ENCODE measurements at regions not wholly inside any gene's neighbourhood (a gene's known extent, or its start where the extent isn't known, plus 50 kb on each side); places are given as distances from the start of the nearest gene placed in this dataset.
A peak's percentile ranks its signal among the peaks of the same experiment; 100 is the strongest.

- Mint-ChIP-seq H3K36me3 (ENCODE audit: insufficient read depth in 2 of 2) (no peaks in the 10 kb centered on the region), H3K4me3 (no peak overlapping the region), H3K27me3 (ENCODE audit: low read depth) (peaks cover 10% of the 10 kb centered on the region), H3K4me1 (ENCODE audit: low read depth) (no peaks in the 10 kb centered on the region), H3K27ac (no peak overlapping the region), H3K9me3 (no peaks in the 10 kb centered on the region)
- no peak for DNase-seq
- ATAC-seq (replicated peaks in 1 of 2) = no peak
These were observed 169.4 kb downstream of the OLFM4 start for GRCh38 chr13:53198017-53198416.

GRCh38 chr13:53198736-53199135 is 170.1 kb downstream of the OLFM4 start:
- peaks cover 10% of the 10 kb centered on the region for H3K27me3 Mint-ChIP-seq (ENCODE audit: low read depth)
- no peak for ATAC-seq (replicated peaks in 1 of 2)
- H3K27ac Mint-ChIP-seq = no peak overlapping the region

DNA sequence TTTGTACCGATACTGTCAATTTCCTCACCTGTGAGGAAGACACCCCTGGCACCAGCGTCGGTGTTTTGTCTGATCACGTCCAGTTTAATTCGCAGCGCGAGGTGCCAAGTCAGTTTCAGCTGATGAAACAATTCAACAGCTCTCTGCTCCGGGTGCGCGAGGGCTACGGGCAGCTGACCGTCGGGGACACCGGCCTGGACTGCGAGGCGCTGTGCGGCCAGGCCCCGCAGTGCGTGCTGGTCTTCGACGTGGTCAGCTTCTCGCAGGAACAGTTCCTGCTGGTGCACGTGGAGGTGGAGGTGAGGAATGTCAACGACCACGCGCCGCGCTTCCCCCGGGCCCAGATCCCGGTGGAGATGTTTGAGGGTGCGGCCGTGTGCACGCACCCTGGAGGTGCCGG is 171.5 kb downstream of the OLFM4 start:
- Mint-ChIP-seq H3K36me3 (ENCODE audit: insufficient read depth in 2 of 2) (no peaks in the 10 kb centered on the region), H3K4me3 (no peak overlapping the region), H3K27ac (no peak overlapping the region), H3K9me3 (no peaks in the 10 kb centered on the region), H3K27me3 (ENCODE audit: low read depth) (peaks cover 10% of the 10 kb centered on the region), H3K4me1 (ENCODE audit: low read depth) (no peaks in the 10 kb centered on the region)
- DNase-seq (no peak), ATAC-seq (replicated peaks in 1 of 2) (no peak)

More at GRCh38 chr13:53198736-53199135, 170.1 kb downstream of the OLFM4 start:
- H3K4me3 Mint-ChIP-seq = no peak overlapping the region
- H3K4me1 Mint-ChIP-seq (ENCODE audit: low read depth) = no peaks in the 10 kb centered on the region
- H3K36me3 Mint-ChIP-seq (ENCODE audit: insufficient read depth in 2 of 2) = no peaks in the 10 kb centered on the region
- DNase-seq = no peak
- H3K9me3 Mint-ChIP-seq = no peaks in the 10 kb centered on the region

GRCh38 chr13:53200498-53201453 is 172.2 kb downstream of the OLFM4 start:
- DNase-seq (peak; percentile 7 to 34), ATAC-seq (replicated peaks in 1 of 2) (no peak)
- H3K9me3 Mint-ChIP-seq = no peaks in the 10 kb centered on the region
- H3K27ac Mint-ChIP-seq = no peak overlapping the region
- peaks cover 10% of the 10 kb centered on the region for H3K27me3 Mint-ChIP-seq (ENCODE audit: low read depth)
- H3K36me3 Mint-ChIP-seq (ENCODE audit: insufficient read depth in 2 of 2) = no peaks in the 10 kb centered on the region
- no peaks in the 10 kb centered on the region for H3K4me1 Mint-ChIP-seq (ENCODE audit: low read depth)
- H3K4me3 Mint-ChIP-seq = no peak overlapping the region

- DNase-seq (no peak), ATAC-seq (replicated peaks in 1 of 2) (no peak)
- Mint-ChIP-seq H3K27me3 (ENCODE audit: low read depth) (peaks cover 10% of the 10 kb centered on the region), H3K4me3 (no peak overlapping the region), H3K4me1 (ENCODE audit: low read depth) (no peaks in the 10 kb centered on the region), H3K36me3 (ENCODE audit: insufficient read depth in 2 of 2) (no peaks in the 10 kb centered on the region), H3K9me3 (no peaks in the 10 kb centered on the region), H3K27ac (no peak overlapping the region)
These were observed 173.0 kb downstream of the OLFM4 start for GRCh38 chr13:53201454-53202225.

GRCh38 chr13:53204598-53204997 is 176.0 kb downstream of the OLFM4 start:
- peaks cover 0 to 2% of the 10 kb centered on the region in 2 donors for H3K9me3 Mint-ChIP-seq
- no peaks in the 10 kb centered on the region for H3K36me3 Mint-ChIP-seq (ENCODE audit: insufficient read depth in 2 of 2)
- ATAC-seq (replicated peaks in 1 of 2) (no peak), DNase-seq (no peak)
- H3K27me3 Mint-ChIP-seq (ENCODE audit: low read depth) = peaks cover 12% of the 10 kb centered on the region
- H3K27ac Mint-ChIP-seq = no peak overlapping the region
- H3K4me1 Mint-ChIP-seq (ENCODE audit: low read depth) = no peaks in the 10 kb centered on the region
- no peak overlapping the region for H3K4me3 Mint-ChIP-seq

- H3K36me3 Mint-ChIP-seq (ENCODE audit: insufficient read depth in 2 of 2) = no peaks in the 10 kb centered on the region
- no peaks in the 10 kb centered on the region for H3K4me1 Mint-ChIP-seq (ENCODE audit: low read depth)
- H3K9me3 Mint-ChIP-seq = peaks cover 0 to 2% of the 10 kb centered on the region in 2 donors
- H3K4me3 Mint-ChIP-seq = no peak overlapping the region
- DNase-seq (no peak), ATAC-seq (replicated peaks in 1 of 2) (no peak)
- H3K27ac Mint-ChIP-seq = no peak overlapping the region
- H3K27me3 Mint-ChIP-seq (ENCODE audit: low read depth) = peaks cover 8% of the 10 kb centered on the region
These were observed 177.8 kb downstream of the OLFM4 start for GRCh38 chr13:53206455-53206854.

GRCh38 chr13:53207556-53207955 is 178.9 kb downstream of the OLFM4 start:
- DNase-seq = no peak
- no peak for ATAC-seq (replicated peaks in 1 of 2)
- Mint-ChIP-seq H3K27ac (no peak overlapping the region), H3K36me3 (ENCODE audit: insufficient read depth in 2 of 2) (no peaks in the 10 kb centered on the region), H3K9me3 (peaks cover 0 to 2% of the 10 kb centered on the region in 2 donors), H3K27me3 (ENCODE audit: low read depth) (peaks cover 8% of the 10 kb centered on the region), H3K4me1 (ENCODE audit: low read depth) (no peaks in the 10 kb centered on the region), H3K4me3 (no peak overlapping the region)

GRCh38 chr13:53214433-53214832 is 185.8 kb downstream of the OLFM4 start:
- H3K27ac Mint-ChIP-seq = no peak overlapping the region
- ATAC-seq (replicated peaks in 1 of 2) (no peak), DNase-seq (no peak)
- no peaks in the 10 kb centered on the region for H3K4me1 Mint-ChIP-seq (ENCODE audit: low read depth)
- H3K9me3 Mint-ChIP-seq = no peaks in the 10 kb centered on the region
- no peaks in the 10 kb centered on the region for H3K27me3 Mint-ChIP-seq (ENCODE audit: low read depth)
- H3K36me3 Mint-ChIP-seq (ENCODE audit: insufficient read depth in 2 of 2) = no peaks in the 10 kb centered on the region
- H3K4me3 Mint-ChIP-seq = no peak overlapping the region

DNA sequence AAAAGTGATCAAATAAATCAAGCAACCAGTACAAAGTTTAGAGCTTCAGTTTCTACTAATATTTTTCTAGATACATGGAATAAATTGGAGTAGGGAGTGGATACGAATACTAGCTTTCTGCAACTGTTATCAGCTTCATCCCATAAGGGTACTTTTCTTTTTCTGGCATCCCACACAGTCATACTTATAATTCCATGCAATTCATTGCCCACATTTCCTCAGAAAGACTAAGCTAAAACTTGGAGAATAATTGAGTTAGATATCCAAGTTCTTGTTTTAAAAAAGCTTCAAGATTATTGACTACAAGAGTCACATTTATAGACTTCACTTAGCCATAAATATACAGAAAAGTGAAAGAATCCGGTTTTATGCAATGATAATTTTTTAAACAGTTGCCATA is 186.9 kb downstream of the OLFM4 start:
- no peaks in the 10 kb centered on the region for H3K36me3 Mint-ChIP-seq (ENCODE audit: insufficient read depth in 2 of 2)
- H3K4me3 Mint-ChIP-seq = no peak overlapping the region
- ATAC-seq (replicated peaks in 1 of 2) (no peak), DNase-seq (no peak)
- H3K27me3 Mint-ChIP-seq (ENCODE audit: low read depth) = no peaks in the 10 kb centered on the region
- no peak overlapping the region for H3K27ac Mint-ChIP-seq
- H3K4me1 Mint-ChIP-seq (ENCODE audit: low read depth) = no peaks in the 10 kb centered on the region
- peaks cover 0 to under 1% of the 10 kb centered on the region in 2 donors for H3K9me3 Mint-ChIP-seq

- Mint-ChIP-seq H3K27ac (no peak overlapping the region), H3K4me3 (no peak overlapping the region)
These were observed 188.2 kb downstream of the OLFM4 start for GRCh38 chr13:53216773-53217172.

DNA sequence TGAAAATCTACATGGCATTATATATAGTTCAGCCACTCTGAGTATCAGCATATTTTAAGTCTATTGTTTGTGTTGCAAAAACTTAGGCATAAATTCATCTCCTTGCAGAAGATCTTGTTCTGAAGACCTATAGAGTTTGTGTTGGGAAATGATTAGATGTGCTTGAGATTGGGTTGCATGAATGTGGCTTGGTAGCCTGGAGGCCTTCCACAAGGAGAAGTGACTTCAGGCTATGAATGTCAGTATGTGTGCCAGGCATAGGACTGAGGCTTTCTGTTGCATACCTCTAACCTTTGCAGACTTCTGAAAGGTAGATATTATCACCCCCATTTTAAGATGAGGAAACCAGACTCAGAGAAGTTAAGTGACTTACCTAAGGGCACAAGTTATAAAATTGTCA is 188.6 kb downstream of the OLFM4 start:
- Mint-ChIP-seq H3K9me3 (peaks cover 0 to 5% of the 10 kb centered on the region in 2 donors), H3K4me1 (ENCODE audit: low read depth) (no peaks in the 10 kb centered on the region), H3K27me3 (ENCODE audit: low read depth) (no peaks in the 10 kb centered on the region), H3K27ac (no peak overlapping the region), H3K4me3 (no peak overlapping the region), H3K36me3 (ENCODE audit: insufficient read depth in 2 of 2) (no peaks in the 10 kb centered on the region)
- DNase-seq (no peak), ATAC-seq (replicated peaks in 1 of 2) (no peak)

More at GRCh38 chr13:53216773-53217172, 188.2 kb downstream of the OLFM4 start:
- peaks cover 0 to 1% of the 10 kb centered on the region in 2 donors for H3K9me3 Mint-ChIP-seq
- ATAC-seq (replicated peaks in 1 of 2) = no peak
- no peak for DNase-seq
- no peaks in the 10 kb centered on the region for H3K36me3 Mint-ChIP-seq (ENCODE audit: insufficient read depth in 2 of 2)
- H3K4me1 Mint-ChIP-seq (ENCODE audit: low read depth) = no peaks in the 10 kb centered on the region
- H3K27me3 Mint-ChIP-seq (ENCODE audit: low read depth) = no peaks in the 10 kb centered on the region

GRCh38 chr13:53220038-53220437 is 191.4 kb downstream of the OLFM4 start:
- H3K4me3 Mint-ChIP-seq = no peak overlapping the region
- H3K9me3 Mint-ChIP-seq = peaks cover 0 to 5% of the 10 kb centered on the region in 2 donors
- no peak overlapping the region for H3K27ac Mint-ChIP-seq
- H3K27me3 Mint-ChIP-seq (ENCODE audit: low read depth) = no peaks in the 10 kb centered on the region
- H3K4me1 Mint-ChIP-seq (ENCODE audit: low read depth) = no peaks in the 10 kb centered on the region
- H3K36me3 Mint-ChIP-seq (ENCODE audit: insufficient read depth in 2 of 2) = no peaks in the 10 kb centered on the region
- DNase-seq = no peak
- no peak for ATAC-seq (replicated peaks in 1 of 2)

Measured in activated T-cell treated with anti-CD3 and anti-CD28 coated beads, Interleukin-2, amount 50 U/mL, for 72 hours (primary cell).